ENCODE measurements at regions not wholly inside any gene's neighbourhood (a gene's known extent, or its start where the extent isn't known, plus 50 kb on each side); places are given as distances from the start of the nearest gene placed in this dataset.

DNA sequence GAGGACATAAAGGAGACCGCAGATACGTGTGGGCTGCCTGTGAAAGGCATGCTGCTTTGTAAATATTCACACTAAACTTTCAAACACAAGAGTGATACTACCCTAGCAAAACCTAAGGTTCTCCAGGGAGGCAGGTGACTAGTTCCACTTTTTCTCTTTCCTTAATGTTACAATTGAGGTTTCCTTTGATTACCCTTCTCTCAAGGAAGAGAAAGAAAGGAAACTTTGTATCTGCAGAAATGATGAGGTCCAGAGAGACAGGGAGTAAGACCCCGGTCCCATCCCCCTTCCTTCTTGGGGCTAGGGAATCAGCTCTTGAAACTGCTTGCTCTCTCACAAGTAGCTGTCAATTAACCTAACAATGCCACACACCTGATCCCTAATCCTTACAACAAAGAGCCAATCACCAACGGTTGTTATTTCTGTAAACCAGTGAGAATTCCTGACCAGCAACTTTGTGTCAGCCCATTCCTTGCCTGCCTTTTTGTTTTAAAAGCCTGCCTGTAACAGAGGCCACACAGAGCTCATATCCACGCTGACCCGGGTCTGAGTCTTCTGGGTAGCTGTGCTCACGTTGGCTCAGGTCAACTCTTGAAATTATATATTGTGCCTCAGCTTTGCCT lies 754.8 kb upstream of the FRG1 start:
- TF ChIP-seq, protein P1, sequence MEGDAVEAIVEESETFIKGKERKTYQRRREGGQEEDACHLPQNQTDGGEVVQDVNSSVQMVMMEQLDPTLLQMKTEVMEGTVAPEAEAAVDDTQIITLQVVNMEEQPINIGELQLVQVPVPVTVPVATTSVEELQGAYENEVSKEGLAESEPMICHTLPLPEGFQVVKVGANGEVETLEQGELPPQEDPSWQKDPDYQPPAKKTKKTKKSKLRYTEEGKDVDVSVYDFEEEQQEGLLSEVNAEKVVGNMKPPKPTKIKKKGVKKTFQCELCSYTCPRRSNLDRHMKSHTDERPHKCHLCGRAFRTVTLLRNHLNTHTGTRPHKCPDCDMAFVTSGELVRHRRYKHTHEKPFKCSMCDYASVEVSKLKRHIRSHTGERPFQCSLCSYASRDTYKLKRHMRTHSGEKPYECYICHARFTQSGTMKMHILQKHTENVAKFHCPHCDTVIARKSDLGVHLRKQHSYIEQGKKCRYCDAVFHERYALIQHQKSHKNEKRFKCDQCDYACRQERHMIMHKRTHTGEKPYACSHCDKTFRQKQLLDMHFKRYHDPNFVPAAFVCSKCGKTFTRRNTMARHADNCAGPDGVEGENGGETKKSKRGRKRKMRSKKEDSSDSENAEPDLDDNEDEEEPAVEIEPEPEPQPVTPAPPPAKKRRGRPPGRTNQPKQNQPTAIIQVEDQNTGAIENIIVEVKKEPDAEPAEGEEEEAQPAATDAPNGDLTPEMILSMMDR (IDR thresholded peaks at IDR 0.05; ENCODE audit: low read length): no peak
- TF ChIP-seq EZH2 (optimal IDR thresholded peaks at IDR 0.05; ENCODE audit: low read depth, low read length): no peak
